HT-29 (cell line): ENCODE measurements at regions not wholly inside any gene's neighbourhood (a gene's known extent, or its start where the extent isn't known, plus 50 kb on each side); places are given as distances from the start of the nearest gene placed in this dataset.
A peak's percentile ranks its signal among the peaks of the same experiment; 100 is the strongest.

Source experiments
- DNase-seq: peaks from one replicate; pipeline ENCODE4 v3.0.0-alpha.2; 2015; ENCODE audit warnings: low spot score

DNA sequence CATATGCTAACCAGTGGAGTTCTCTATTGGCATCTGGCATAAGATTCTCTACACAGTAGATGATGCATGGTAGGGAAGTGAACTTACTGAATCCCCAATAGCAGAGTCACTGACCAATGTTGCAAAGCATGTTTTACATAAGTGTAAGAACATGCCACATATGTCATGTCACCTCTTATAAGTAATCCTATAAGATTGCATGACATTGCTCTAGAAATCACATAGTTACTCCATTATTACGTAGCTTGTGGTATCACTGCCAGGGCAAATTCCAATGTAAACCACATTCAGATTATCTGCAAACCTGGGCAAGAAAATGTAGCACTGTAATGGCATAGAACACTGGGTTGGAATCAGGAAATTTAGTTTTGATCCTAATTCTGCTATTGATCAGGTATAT is 198.2 kb upstream of the UMPS start:
- DNase-seq = no peak

DNA sequence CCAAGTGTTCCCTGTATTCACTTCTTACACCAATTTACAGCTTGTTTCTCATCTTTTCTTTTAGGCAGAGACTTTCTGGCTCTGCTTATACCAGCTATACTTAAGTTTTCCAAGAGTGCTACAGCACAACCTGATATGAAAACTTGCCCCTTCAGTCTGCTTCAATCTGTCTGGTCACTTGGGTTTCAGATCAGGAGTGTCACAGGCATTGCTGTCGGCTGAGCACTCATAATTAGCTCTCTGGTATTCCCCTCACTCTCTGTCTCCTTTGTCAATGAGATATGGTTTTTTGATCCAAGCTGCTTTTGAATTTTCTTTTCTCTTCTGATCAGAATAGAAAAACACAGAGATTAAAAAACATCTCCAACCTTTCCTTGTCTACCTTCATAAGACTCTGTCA is 194.9 kb upstream of the UMPS start:
- DNase-seq = no peak

DNA sequence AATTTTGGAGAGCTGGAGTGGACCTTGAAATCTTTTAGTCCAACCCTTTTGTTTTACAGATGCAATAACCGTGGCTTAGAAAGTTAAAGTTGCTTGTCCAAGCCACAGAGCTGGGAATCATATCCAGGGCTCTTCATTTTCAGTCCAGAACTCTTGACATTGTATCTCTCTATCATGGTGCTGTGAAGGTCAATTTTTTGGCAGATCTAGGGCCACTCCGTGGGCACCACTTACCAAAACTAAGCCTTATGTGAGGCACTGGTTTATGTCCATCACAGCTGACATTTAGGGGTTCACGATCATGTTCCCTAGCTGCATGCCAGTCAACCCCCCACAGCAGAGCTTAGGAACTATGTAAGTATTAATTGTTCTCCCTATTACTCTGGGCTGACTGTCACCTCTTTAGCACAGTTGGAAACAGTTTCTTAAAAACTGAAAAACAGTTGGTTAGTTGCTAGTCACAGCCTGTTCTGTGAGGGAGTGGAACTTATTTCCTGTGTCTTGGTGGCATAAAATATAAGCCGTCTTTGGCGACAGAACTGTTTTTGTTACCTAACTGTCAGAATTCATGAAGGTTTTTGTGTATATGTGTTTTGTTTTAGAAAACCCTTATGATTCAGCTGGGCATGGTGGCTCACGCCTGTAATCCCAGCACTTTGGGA is 189.6 kb upstream of the UMPS start:
- no peak for DNase-seq

- no peak for DNase-seq
Observed at GRCh38 chr3:124542214-124542869, 187.9 kb upstream of the UMPS start.

DNA sequence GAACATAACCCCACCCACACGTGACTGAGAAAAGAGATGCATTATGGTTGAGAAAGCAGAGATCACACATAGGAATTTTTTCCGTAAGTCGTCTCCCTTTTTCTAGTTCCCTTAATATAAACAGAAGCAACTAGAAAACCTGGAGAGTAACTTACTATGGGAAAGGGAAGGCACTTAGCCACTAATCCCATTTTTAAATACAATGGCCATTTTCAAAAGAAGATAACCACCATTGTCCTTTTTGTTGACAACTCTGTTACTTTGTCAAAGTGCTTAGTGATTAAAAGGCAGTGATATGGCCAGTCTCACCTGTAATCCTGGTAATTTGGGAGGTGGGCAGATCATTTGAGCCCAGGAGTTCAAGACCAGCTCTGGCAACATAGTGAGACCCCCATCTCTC is 184.4 kb upstream of the UMPS start:
- no peak for DNase-seq

GRCh38 chr3:124552224-124552623 is 178.0 kb upstream of the UMPS start:
- DNase-seq = peak; percentile 99

GRCh38 chr3:124553178-124553577 is 177.1 kb upstream of the UMPS start:
- no peak for DNase-seq

GRCh38 chr3:124556636-124557035 is 173.6 kb upstream of the UMPS start:
- DNase-seq = no peak

DNA sequence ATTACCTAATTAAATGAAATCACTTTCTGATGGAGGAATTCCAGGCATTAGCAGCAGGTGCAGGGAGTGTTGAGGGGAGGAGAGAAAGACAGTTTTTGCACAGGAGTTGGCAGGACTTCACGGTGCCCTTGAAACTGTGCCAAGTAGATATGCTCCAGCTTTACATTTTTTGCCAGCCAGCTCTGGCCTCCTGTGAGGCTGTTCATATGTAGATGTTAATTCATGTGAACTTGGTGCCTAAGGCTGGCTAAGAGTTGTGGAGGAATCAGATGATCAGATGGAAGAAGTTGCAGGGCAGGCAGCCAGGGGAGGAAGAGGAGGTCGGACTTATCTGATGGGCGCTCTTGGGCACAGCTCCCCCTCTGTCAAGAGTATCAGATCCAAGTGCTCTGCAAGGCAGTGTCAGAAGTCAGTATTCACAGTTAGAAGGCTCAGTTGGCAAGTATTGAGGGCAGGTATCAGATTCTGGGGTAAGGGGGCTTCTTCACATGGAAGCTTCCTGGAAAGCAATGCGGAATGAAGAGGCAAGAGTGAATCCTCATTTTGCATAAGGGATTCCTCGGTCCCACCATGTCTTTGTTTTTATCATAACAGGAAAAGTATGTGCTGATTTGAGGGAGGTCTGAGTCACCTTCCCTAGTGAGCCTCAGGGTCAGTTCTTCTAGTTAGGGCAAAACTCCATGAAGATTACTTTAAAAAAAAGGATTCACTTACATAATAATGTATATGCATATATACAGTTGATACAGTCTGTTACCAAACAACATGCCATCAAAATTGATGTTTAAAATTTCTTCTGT is 172.6 kb upstream of the UMPS start:
- DNase-seq = no peak

- peak; percentile 84 for DNase-seq
Observed at GRCh38 chr3:124558991-124559845, 171.0 kb upstream of the UMPS start.

- DNase-seq = peak; percentile 98
Observed at GRCh38 chr3:124559846-124560574, 170.2 kb upstream of the UMPS start.

- peak; percentile 21 for DNase-seq
Observed at GRCh38 chr3:124560666-124561215, 169.5 kb upstream of the UMPS start.

GRCh38 chr3:124562769-124563168 is 167.5 kb upstream of the UMPS start:
- DNase-seq = no peak

GRCh38 chr3:124563376-124563775 is 166.9 kb upstream of the UMPS start:
- DNase-seq = no peak

DNA sequence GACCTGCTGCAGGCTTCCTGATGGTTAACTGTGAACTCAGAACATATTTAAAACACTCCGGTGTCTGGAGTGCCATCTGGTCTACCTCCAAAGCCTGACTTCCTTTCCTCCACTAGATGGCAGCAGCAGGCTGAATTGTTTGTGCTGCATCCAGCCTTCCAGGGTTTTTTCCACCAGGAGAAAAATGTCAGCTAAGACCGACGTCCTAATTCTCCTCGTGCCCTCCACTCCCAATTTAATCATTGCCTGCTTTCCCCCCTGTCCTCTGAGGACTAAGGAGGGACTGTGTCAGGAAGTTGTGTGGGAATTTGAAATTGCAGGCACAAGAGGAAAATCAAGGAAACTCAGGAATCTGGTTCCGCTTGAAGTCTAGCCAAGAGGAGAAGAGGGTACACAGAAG is 165.2 kb upstream of the UMPS start:
- DNase-seq = peak; percentile 96

- no peak for DNase-seq
Observed at GRCh38 chr3:124565551-124565950, 164.7 kb upstream of the UMPS start.

DNA sequence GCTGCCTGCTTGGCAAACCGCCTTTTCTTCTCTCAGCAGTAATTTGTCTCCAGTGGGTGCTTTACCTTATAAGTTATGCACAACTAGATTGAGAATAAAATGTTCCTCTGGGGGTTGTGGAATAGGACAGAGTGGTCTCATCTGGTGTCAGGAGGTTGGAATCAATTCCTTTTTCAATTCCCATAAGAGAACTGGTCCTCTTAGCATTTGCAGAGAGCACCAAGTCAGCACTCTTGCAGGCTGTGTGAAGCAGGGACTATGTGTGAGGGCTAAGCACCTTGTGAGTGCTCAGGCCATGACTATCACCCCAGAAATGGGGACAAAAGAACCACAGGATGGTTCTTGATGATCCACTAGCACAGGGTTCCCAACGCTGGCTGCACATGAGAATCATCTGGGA is 163.6 kb upstream of the UMPS start:
- DNase-seq = no peak

DNA sequence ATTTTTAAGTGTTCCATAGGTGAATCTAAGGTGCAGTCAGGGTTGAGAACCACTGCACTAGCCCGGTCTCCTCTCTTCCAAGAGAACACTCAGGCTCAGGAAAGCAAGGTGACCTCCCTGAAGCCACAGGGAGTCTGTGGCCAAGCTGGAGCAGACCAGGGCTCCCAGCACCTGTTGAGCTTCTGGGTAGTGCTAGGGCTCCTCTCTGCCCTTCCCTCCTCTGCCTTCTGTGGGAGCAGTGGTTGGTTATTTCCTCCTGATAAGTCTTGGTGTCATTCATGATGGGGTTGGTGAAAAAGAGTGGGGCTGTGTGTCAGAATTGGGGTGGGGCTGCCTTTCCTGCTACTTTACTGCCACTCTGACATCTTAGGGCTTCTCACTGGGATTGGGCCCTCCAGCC is 163.1 kb upstream of the UMPS start:
- DNase-seq = no peak

DNA sequence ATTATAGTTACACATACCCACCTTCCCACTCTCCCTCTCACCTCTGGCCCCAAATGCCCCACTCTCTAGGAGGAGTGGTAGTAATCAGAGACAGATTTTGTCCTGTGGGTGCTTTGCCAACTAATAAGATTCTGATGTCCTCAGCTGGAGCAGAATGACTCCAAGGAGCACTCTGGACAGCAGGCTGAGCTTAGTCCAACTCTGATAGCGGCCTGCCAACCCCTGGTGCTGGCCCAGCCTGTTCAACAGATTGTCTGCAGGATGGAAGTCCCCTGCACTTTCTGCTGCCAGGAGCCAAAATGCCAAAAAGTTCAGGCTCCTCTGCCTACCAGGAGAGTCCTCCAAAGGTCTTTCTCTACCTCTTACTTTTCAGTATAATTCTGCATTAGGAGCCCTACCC is 160.5 kb upstream of the UMPS start:
- DNase-seq = no peak

GRCh38 chr3:124570232-124570631 is 160.0 kb upstream of the UMPS start:
- no peak for DNase-seq

GRCh38 chr3:124572851-124573405 is 157.3 kb upstream of the UMPS start:
- no peak for DNase-seq
